Memory B cell (primary cell): ENCODE measurements at regions not wholly inside any gene's neighbourhood (a gene's known extent, or its start where the extent isn't known, plus 50 kb on each side); places are given as distances from the start of the nearest gene placed in this dataset.

Experiments used
- ATAC-seq: fragments of 150-1000 bp; cut with Tn5 transposase; 2 replicates; pipeline ENCODE4 v1.10.0; 2021; ENCODE audit warnings: low read depth, mild to moderate bottlenecking, moderate library complexity
- DNase-seq, 2 donors: peaks; one replicate each; pipeline ENCODE4 v3.0.0; 2022; ENCODE audit warnings: low spot score in 2 of 2
- H3K27ac Mint-ChIP-seq: one replicate; pipeline ENCODE4 v1.8.0; 2022; ENCODE audit warnings: mild to moderate bottlenecking, moderate library complexity, mixed read lengths
- H3K27me3 Mint-ChIP-seq: one replicate; pipeline ENCODE4 v1.8.0; 2022; ENCODE audit warnings: mixed read lengths
- H3K36me3 Mint-ChIP-seq: one replicate; pipeline ENCODE4 v1.8.0; 2022; ENCODE audit warnings: mild to moderate bottlenecking, mixed read lengths
- H3K4me1 Mint-ChIP-seq: one replicate; pipeline ENCODE4 v1.8.0; 2022; ENCODE audit warnings: mixed read lengths
- H3K4me3 Mint-ChIP-seq: one replicate; pipeline ENCODE4 v1.8.0; 2022; ENCODE audit warnings: mild to moderate bottlenecking, moderate library complexity, mixed read lengths
- H3K9me3 Mint-ChIP-seq: one replicate; pipeline ENCODE4 v1.8.0; 2022; ENCODE audit warnings: mixed read lengths

- H3K4me3 Mint-ChIP-seq, result no peak overlapping the region
- H3K4me1 Mint-ChIP-seq, result peaks cover 29% of the 10 kb centered on the region
- no peak for ATAC-seq
- peaks cover 2% of the 10 kb centered on the region for H3K36me3 Mint-ChIP-seq
- peaks cover 3% of the 10 kb centered on the region for H3K27me3 Mint-ChIP-seq
- no peaks in the 10 kb centered on the region for H3K9me3 Mint-ChIP-seq
- no peak for DNase-seq
- no peak overlapping the region for H3K27ac Mint-ChIP-seq
Observed at GRCh38 chr11:8340296-8340695, 76.6 kb upstream of the LMO1 start.

DNA sequence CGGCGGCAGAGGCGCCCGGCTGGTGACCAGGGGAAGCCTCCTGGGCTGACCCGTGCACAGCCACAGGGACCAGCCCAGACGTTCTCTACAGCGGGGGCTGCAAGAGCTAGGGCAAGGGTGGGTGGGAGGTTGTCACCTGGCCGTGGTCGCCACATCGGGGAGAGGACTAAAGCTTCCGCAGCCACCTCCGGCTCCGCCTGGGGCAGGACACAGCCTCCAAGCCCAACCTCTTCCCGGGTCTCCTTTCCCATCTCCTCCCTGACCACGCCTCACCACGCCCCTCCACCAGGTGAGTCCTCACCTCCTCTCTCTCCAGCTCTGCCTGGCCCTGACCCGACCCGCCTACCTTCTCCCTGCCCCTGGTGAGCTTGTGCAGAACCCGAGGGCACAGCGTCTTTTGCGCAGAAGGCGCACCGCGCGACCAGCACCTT lies 75.9 kb upstream of the LMO1 start:
- Mint-ChIP-seq H3K4me1 (peaks cover 29% of the 10 kb centered on the region), H3K27me3 (peaks cover 1% of the 10 kb centered on the region), H3K36me3 (peaks cover 2% of the 10 kb centered on the region), H3K4me3 (no peak overlapping the region), H3K27ac (no peak overlapping the region), H3K9me3 (no peaks in the 10 kb centered on the region)
- ATAC-seq (no peak), DNase-seq (no peak)

DNA sequence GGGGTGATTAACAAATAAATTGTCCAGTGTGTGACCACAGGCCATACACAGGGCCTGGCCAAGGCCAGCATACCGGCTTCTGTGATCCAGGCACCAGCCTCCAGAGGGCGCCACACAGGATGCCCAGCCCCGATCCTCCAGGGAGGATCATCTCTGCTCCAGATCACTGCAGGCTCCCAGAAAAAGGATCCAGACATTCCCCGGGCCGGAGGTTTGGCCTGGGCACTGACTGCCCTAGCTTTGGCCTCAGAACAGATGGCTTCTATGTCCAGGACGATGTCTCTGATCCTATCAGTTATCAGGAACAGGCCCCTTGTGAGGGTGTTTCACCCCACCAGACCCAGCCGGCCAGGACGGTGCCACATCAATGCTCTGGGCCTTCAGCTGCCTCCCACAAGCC lies 74.5 kb upstream of the LMO1 start:
- DNase-seq (no peak), ATAC-seq (peak; percentile 41)
- H3K36me3 Mint-ChIP-seq, result no peaks in the 10 kb centered on the region
- peaks cover 18% of the 10 kb centered on the region for H3K4me1 Mint-ChIP-seq
- H3K9me3 Mint-ChIP-seq, result no peaks in the 10 kb centered on the region
- no peak overlapping the region for H3K4me3 Mint-ChIP-seq
- H3K27me3 Mint-ChIP-seq, result peaks cover 1% of the 10 kb centered on the region
- H3K27ac Mint-ChIP-seq, result no peak overlapping the region

- no peaks in the 10 kb centered on the region for H3K36me3 Mint-ChIP-seq
- no peak overlapping the region for H3K4me3 Mint-ChIP-seq
- H3K27me3 Mint-ChIP-seq, result peaks cover 1% of the 10 kb centered on the region
Observed at GRCh38 chr11:8337130-8337795, 73.6 kb upstream of the LMO1 start.

DNA sequence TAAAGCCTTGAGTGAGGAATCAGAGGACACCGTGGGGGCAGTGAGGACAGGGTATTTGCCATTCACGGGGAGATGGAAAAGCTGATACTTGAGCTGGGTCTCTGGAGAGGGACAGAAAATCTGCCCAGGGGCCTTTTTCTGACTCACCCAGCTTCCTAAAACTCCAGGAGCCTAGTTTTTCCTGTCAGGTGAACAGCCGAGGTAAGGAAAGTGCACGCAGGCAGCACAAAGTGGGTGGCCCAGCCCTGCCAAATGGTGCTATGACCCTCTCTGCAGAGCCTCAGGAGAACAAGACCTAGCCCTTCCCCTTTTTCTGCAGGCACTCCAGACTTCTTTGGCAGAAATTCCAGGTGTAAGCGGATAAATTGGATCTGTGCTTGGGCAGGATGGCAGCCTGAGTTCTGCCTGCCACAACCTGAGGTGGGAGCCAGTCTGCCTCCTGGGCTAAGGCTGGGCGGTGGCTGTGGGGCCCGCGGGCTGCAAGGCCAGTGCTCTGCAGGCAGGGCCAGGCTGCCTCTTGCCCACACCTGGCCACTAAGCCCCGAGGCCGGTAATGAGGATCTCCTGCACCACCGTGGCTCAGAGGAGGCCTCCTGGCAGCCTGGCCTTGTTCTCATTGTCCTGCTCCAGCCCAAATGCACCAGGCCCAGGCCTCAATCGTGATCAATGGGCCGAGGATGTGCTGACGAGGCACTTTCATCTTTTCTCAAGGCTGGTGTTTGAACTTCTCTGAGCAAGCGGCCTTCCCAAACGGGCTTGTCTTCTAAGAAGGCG lies 72.9 kb upstream of the LMO1 start:
- Mint-ChIP-seq H3K36me3 (no peaks in the 10 kb centered on the region), H3K4me3 (no peak overlapping the region), H3K4me1 (peaks cover 15% of the 10 kb centered on the region), H3K27me3 (peaks cover 1% of the 10 kb centered on the region), H3K27ac (no peak overlapping the region), H3K9me3 (no peaks in the 10 kb centered on the region)
- no peak for DNase-seq
- ATAC-seq, result no peak

More at GRCh38 chr11:8337130-8337795, 73.6 kb upstream of the LMO1 start:
- Mint-ChIP-seq H3K4me1 (peaks cover 14% of the 10 kb centered on the region), H3K9me3 (no peaks in the 10 kb centered on the region), H3K27ac (no peak overlapping the region)
- DNase-seq (no peak), ATAC-seq (no peak)

GRCh38 chr11:8335683-8336082 lies 72.0 kb upstream of the LMO1 start:
- Mint-ChIP-seq H3K27me3 (peaks cover 1% of the 10 kb centered on the region), H3K36me3 (no peaks in the 10 kb centered on the region), H3K27ac (no peak overlapping the region), H3K9me3 (no peaks in the 10 kb centered on the region), H3K4me3 (no peak overlapping the region), H3K4me1 (peaks cover 21% of the 10 kb centered on the region)
- ATAC-seq (no peak), DNase-seq (no peak)

- ATAC-seq (no peak), DNase-seq (no peak)
- Mint-ChIP-seq H3K27me3 (peaks cover 1% of the 10 kb centered on the region), H3K4me1 (peaks cover 21% of the 10 kb centered on the region), H3K9me3 (no peaks in the 10 kb centered on the region), H3K27ac (no peak overlapping the region), H3K36me3 (no peaks in the 10 kb centered on the region), H3K4me3 (no peak overlapping the region)
Observed at GRCh38 chr11:8335186-8335585, 71.5 kb upstream of the LMO1 start.

GRCh38 chr11:8333811-8334401 lies 70.2 kb upstream of the LMO1 start:
- Mint-ChIP-seq H3K9me3 (no peaks in the 10 kb centered on the region), H3K36me3 (no peaks in the 10 kb centered on the region), H3K27me3 (peaks cover 1% of the 10 kb centered on the region), H3K4me3 (no peak overlapping the region), H3K4me1 (peaks cover 21% of the 10 kb centered on the region), H3K27ac (no peak overlapping the region)
- ATAC-seq, result no peak
- DNase-seq, result no peak

GRCh38 chr11:8333376-8333775 lies 69.7 kb upstream of the LMO1 start:
- DNase-seq (no peak), ATAC-seq (no peak)
- Mint-ChIP-seq H3K9me3 (no peaks in the 10 kb centered on the region), H3K27ac (no peak overlapping the region), H3K27me3 (peaks cover 1% of the 10 kb centered on the region), H3K4me3 (no peak overlapping the region), H3K36me3 (no peaks in the 10 kb centered on the region), H3K4me1 (peaks cover 21% of the 10 kb centered on the region)

- peaks cover 24% of the 10 kb centered on the region for H3K4me1 Mint-ChIP-seq
- no peaks in the 10 kb centered on the region for H3K36me3 Mint-ChIP-seq
- no peak overlapping the region for H3K4me3 Mint-ChIP-seq
- H3K9me3 Mint-ChIP-seq, result no peaks in the 10 kb centered on the region
- ATAC-seq, result no peak
- no peak overlapping the region for H3K27ac Mint-ChIP-seq
- peaks cover 1% of the 10 kb centered on the region for H3K27me3 Mint-ChIP-seq
- DNase-seq, result no peak
Observed at GRCh38 chr11:8332891-8333290, 69.2 kb upstream of the LMO1 start.

DNA sequence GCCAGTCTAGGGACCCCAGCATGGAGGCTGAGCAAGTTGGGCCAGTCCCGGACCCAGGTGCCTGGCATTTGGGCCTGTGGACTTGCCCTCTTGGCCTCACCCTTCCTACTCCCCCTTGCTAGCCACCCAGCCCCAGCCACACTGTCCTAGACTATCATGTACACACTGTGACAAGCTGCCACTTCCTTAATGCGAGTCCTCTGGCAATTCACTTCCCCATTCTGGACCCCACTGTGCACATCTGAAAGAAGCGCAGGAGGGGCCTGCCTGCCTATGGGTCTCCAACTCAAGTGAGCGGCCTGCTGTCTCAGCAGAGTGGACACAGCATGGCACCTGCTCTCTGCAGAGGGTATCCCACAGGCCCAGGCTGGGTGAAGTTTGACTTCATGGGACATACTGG lies 68.5 kb upstream of the LMO1 start:
- no peaks in the 10 kb centered on the region for H3K36me3 Mint-ChIP-seq
- H3K27me3 Mint-ChIP-seq, result peaks cover 1% of the 10 kb centered on the region
- H3K4me1 Mint-ChIP-seq, result peaks cover 25% of the 10 kb centered on the region
- H3K4me3 Mint-ChIP-seq, result no peak overlapping the region
- ATAC-seq (peak; percentile 77), DNase-seq (peak in 1 of 2 donors; percentile 13)
- H3K9me3 Mint-ChIP-seq, result no peaks in the 10 kb centered on the region
- H3K27ac Mint-ChIP-seq, result no peak overlapping the region

DNA sequence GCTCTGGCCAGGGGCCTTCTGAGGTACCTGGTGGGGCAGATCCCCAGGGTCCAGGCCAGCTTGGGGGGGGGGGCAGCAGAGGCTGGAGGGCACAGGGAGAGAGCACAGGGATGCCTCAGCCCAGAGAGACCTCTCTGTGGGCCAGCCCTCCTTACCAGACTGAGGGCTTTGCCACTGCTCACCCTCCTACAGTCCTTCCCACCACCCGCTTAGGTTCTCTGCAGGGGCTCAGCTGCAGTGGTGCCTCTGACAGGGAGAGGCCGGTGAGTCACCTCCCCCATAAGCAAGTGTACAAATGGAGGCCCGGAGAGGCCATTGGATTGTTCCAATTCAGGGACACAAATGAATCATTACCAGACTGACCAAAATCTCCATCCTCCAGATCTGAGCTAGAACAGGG lies 68.1 kb upstream of the LMO1 start:
- no peaks in the 10 kb centered on the region for H3K36me3 Mint-ChIP-seq
- ATAC-seq, result no peak
- H3K4me1 Mint-ChIP-seq, result peaks cover 25% of the 10 kb centered on the region
- peaks cover 1% of the 10 kb centered on the region for H3K27me3 Mint-ChIP-seq
- no peak overlapping the region for H3K27ac Mint-ChIP-seq
- no peak overlapping the region for H3K4me3 Mint-ChIP-seq
- no peak for DNase-seq
- H3K9me3 Mint-ChIP-seq, result no peaks in the 10 kb centered on the region

DNA sequence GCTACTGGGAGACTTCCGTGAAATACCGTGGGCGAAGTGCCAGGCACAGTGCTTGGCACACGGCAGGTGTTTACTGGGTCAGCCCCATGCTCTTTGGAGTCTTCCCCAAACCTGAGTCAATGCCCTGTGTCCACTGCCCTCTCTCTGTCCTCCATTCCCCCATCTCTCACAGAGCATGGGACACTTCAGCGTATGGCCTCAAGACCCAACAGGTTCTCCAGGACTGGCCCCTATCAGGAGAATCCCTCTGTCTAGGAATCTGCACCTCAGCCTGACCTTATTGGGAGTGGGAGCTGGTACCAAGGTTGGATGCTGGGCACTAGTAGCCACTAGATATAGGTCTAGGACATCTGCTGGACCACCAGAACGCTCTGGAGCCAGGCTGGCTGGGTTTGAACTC lies 67.2 kb upstream of the LMO1 start:
- peaks cover 3% of the 10 kb centered on the region for H3K27me3 Mint-ChIP-seq
- no peak overlapping the region for H3K27ac Mint-ChIP-seq
- no peaks in the 10 kb centered on the region for H3K36me3 Mint-ChIP-seq
- no peak for ATAC-seq
- no peak for DNase-seq
- H3K9me3 Mint-ChIP-seq, result no peaks in the 10 kb centered on the region
- H3K4me1 Mint-ChIP-seq, result peaks cover 25% of the 10 kb centered on the region
- H3K4me3 Mint-ChIP-seq, result no peak overlapping the region

DNA sequence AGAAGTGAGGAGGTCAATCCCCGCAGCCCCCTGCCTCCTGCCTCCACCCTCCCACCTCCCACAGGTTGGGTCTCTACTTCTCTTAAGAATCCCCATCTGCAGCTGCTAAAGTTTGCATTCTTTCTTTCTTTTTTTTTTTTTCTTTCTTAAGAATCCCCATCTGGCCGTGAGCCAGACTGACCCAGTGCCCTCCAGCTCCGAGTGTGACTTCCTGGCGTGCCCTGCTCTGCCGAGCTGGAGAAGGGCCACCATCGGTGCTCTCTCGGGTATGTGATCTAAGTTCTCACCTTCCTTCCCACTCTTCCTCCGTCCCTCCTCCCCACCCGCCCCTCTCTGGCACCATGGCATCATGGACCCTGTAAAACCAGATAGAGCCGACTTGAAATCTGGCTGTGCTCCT lies 66.7 kb upstream of the LMO1 start:
- H3K27ac Mint-ChIP-seq, result no peak overlapping the region
- peaks cover 25% of the 10 kb centered on the region for H3K4me1 Mint-ChIP-seq
- H3K9me3 Mint-ChIP-seq, result no peaks in the 10 kb centered on the region
- DNase-seq (no peak), ATAC-seq (no peak)
- H3K4me3 Mint-ChIP-seq, result no peak overlapping the region
- H3K27me3 Mint-ChIP-seq, result peaks cover 3% of the 10 kb centered on the region
- H3K36me3 Mint-ChIP-seq, result no peaks in the 10 kb centered on the region
